ENCODE measurements at regions not wholly inside any gene's neighbourhood (a gene's known extent, or its start where the extent isn't known, plus 50 kb on each side); places are given as distances from the start of the nearest gene placed in this dataset.

GRCh38 chr6:53440336-53440945 lies 91.7 kb upstream of the ELOVL5 start:
- H3K4me3 ChIP-seq (ENCODE audit: low read depth, low read length, poor library complexity, severe bottlenecking), result no peak overlapping the region
- H3K9me3 ChIP-seq (ENCODE audit: low read depth, low read length, poor library complexity, severe bottlenecking), result no peaks in the 10 kb centered on the region
- ChIA-PET POLR2A (ENCODE audit: low non-redundant PET) (no interaction called here), CTCF (interaction anchor here (0.5 to 0.7 kb wide), 2 partner anchors 266 to 409 kb away, joined by 3 to 5 read pairs; no protein-coding TSS in a partner anchor)
- H3K36me3 ChIP-seq (ENCODE audit: insufficient read depth, low read length, poor library complexity, severe bottlenecking), result no peaks in the 10 kb centered on the region
- no peaks in the 10 kb centered on the region for H3K27me3 ChIP-seq (replicated peaks; ENCODE audit: insufficient read depth, low read depth, low read length, poor library complexity)
- TF ChIP-seq CTCF (conservative IDR thresholded peaks at IDR 0.05; ENCODE audit: low read depth, low read length), result no peak
- no peak for TF ChIP-seq EZH2 (IDR thresholded peaks at IDR 0.05; ENCODE audit: borderline replicate concordance, low read depth, low read length, poor library complexity, severe bottlenecking)
- no peak for DNase-seq (ENCODE audit: low spot score)
- no peaks in the 10 kb centered on the region for H3K4me1 ChIP-seq (ENCODE audit: insufficient read depth, low read length, poor library complexity, severe bottlenecking)
- intact Hi-C loops (cut with micrococcal nuclease; ENCODE audit: unreplicated experiment), result no loop called here
- no peak overlapping the region for H3K27ac ChIP-seq (ENCODE audit: low read depth, low read length, poor library complexity, severe bottlenecking)
- BruUV-seq (replicated peaks), result no TSS peak

- Histone ChIP-seq H3K9me3 (ENCODE audit: low read depth, low read length, poor library complexity, severe bottlenecking) (no peaks in the 10 kb centered on the region), H3K27ac (ENCODE audit: low read depth, low read length, poor library complexity, severe bottlenecking) (no peak overlapping the region), H3K4me3 (ENCODE audit: low read depth, low read length, poor library complexity, severe bottlenecking) (no peak overlapping the region), H3K27me3 (replicated peaks; ENCODE audit: insufficient read depth, low read depth, low read length, poor library complexity) (no peaks in the 10 kb centered on the region), H3K36me3 (ENCODE audit: insufficient read depth, low read length, poor library complexity, severe bottlenecking) (no peaks in the 10 kb centered on the region), H3K4me1 (ENCODE audit: insufficient read depth, low read length, poor library complexity, severe bottlenecking) (no peaks in the 10 kb centered on the region)
- POLR2A ChIA-PET (ENCODE audit: low non-redundant PET), result no interaction called here
- BruUV-seq (replicated peaks), result no TSS peak
- no peak for DNase-seq (ENCODE audit: low spot score)
- CTCF ChIA-PET, result no interaction called here
- intact Hi-C loops (cut with micrococcal nuclease; ENCODE audit: unreplicated experiment), result no loop called here
- TF ChIP-seq CTCF (conservative IDR thresholded peaks at IDR 0.05; ENCODE audit: low read depth, low read length), result no peak
- no peak for TF ChIP-seq EZH2 (IDR thresholded peaks at IDR 0.05; ENCODE audit: borderline replicate concordance, low read depth, low read length, poor library complexity, severe bottlenecking)
These were observed 90.8 kb upstream of the ELOVL5 start for GRCh38 chr6:53439556-53439955.

GRCh38 chr6:53437557-53438202 lies 88.9 kb upstream of the ELOVL5 start:
- Histone ChIP-seq H3K27ac (ENCODE audit: low read depth, low read length, poor library complexity, severe bottlenecking) (no peak overlapping the region), H3K36me3 (ENCODE audit: insufficient read depth, low read length, poor library complexity, severe bottlenecking) (no peaks in the 10 kb centered on the region), H3K9me3 (ENCODE audit: low read depth, low read length, poor library complexity, severe bottlenecking) (no peaks in the 10 kb centered on the region), H3K4me3 (ENCODE audit: low read depth, low read length, poor library complexity, severe bottlenecking) (no peak overlapping the region), H3K4me1 (ENCODE audit: insufficient read depth, low read length, poor library complexity, severe bottlenecking) (no peaks in the 10 kb centered on the region), H3K27me3 (replicated peaks; ENCODE audit: insufficient read depth, low read depth, low read length, poor library complexity) (no peaks in the 10 kb centered on the region)
- intact Hi-C loops (cut with micrococcal nuclease; ENCODE audit: unreplicated experiment), result loop anchor here (1.0 kb wide), 1 partner anchor 265 kb away; no protein-coding TSS in a partner anchor
- BruUV-seq (replicated peaks), result no TSS peak
- CTCF ChIA-PET, result interaction anchor here (1.3 kb wide), 1 partner anchor 265 kb away, joined by 3 read pairs; no protein-coding TSS in a partner anchor
- POLR2A ChIA-PET (ENCODE audit: low non-redundant PET), result no interaction called here
- TF ChIP-seq CTCF (conservative IDR thresholded peaks at IDR 0.05; ENCODE audit: low read depth, low read length) (peak; percentile 82), EZH2 (IDR thresholded peaks at IDR 0.05; ENCODE audit: borderline replicate concordance, low read depth, low read length, poor library complexity, severe bottlenecking) (no peak)
- peak; percentile 71 for DNase-seq (ENCODE audit: low spot score)
